GM21576 (cell line): ENCODE measurements at regions not wholly inside any gene's neighbourhood (a gene's known extent, or its start where the extent isn't known, plus 50 kb on each side); places are given as distances from the start of the nearest gene placed in this dataset.
"Not testable (repeated sequence)": the region's sequence is repeated elsewhere in the genome, so short reads cannot be mapped to it uniquely, and the experiment has no call there.

Source experiments
- ATAC-seq: cut with Tn5 transposase; IDR thresholded peaks from one replicate; pipeline ENCODE4 v1.9.1; 2021; ENCODE audit warnings: mild to moderate bottlenecking, moderate library complexity; ENCODE audit not compliant: unreplicated experiment

DNA sequence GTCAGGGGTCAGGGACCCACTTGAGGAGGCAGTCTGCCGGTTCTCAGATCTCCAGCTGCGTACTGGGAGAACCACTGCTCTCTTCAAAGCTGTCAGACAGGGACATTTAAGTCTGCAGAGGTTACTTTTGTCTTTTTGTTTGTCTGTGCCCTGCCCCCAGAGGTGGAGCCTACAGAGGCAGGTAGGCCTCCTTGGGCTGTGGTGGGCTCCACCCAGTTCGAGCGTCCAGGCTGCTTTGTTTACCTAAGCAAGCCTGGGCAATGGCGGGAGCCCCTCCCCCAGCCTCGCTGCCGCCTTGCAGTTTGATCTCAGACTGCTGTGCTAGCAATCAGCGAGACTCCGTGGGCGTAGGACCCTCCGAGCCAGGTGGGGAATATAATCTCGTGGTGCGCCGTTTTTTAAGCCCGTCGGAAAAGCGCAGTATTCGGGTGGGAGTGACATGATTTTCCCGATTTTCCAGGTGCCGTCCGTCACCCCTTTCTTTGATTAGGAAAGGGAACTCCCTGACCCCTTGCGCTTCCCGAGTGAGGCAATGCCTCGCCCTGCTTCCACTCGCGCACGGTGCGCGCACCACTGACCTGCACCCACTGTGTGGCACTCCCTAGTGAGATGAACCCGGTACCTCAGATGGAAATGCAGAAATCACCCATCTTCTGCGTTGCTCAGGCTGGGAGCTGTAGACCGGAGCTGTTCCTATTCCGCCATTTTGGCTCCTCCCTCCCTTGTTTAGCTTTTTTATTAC lies 268.6 kb upstream of the SATB1 start:
- ATAC-seq, result not testable (repeated sequence)

DNA sequence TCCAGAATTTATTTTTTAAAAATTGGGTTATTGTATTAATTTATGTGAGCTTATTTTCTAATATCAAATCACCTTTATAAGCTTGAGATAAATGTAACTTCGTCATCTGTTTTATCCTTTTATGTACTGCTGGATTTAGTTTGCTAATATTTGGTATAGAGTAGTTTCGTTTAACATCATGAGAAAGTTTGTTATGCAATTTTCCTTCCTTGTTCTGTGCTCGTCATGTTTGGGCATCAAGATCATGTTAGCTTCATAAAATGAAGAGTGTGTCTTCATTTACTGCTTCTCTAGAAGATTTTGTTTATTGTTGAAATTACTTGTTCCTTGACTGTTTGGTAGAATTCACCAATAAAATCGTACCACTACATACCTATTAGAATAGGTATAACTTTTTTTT lies 262.1 kb upstream of the SATB1 start:
- ATAC-seq, result no peak

GRCh38 chr3:18683900-18684299 lies 258.8 kb upstream of the SATB1 start:
- no peak for ATAC-seq

DNA sequence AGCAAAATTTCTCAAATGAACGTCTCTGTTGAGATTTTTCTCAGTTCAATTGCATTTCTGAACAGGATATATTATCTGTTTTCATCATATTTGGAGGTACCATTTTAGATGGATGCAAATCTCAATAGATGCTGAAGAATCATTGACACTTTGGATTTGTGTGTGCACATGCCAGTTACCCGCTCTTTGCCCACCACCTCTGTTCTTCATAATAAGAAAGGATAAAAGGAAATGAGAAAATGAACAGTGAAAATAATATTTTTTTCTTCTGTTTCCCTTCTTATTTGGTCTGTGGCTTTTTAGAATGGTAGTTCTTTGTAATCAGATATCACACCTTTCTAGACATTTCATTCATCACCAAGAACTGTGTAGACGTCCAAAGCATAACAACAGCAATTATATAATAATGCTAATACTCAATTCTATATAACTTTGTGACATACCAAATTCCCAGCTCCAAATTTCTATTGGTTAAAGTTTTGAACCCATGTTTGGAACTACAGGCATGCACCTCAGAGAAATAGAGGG lies 256.7 kb upstream of the SATB1 start:
- ATAC-seq, result no peak

DNA sequence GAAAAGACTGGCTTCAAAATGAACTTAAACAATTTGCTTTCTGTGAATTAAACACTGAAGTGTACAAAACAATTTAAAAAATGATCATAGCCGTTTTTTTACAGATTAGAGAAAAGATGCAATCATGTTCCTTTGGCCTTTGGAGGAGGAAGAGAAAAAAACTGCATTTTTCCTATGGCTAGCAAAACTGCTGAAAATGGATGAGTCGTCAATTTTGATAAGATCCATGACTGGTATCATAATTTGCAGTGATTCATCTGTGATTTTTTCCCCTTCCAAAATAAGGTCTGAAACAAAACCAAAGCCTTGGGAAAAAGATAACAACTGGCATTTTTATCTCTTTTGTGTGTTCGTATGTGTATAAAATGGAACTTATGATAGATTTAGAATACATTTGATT lies 255.6 kb upstream of the SATB1 start:
- ATAC-seq, result no peak

DNA sequence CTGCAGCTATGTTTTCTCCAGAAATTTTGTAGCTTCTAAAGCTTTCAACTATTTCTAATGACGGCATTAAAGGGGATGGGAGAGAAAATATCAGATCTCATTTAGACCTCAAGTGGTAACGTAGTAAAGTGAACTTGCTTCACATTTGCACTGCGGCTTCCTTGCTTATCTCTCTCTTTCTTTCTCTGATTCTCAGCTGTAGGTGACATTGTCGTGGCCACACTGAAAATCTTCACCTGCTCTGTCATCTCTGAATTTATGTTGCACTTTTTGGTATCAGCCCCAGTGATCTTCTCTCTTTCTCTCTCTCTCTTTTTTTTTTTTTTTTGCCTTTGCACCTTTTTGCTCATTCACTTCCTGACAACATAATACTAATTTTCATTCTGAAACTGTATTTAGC lies 254.1 kb upstream of the SATB1 start:
- ATAC-seq, result no peak

GRCh38 chr3:18675197-18675596 lies 250.1 kb upstream of the SATB1 start:
- ATAC-seq, result no peak

DNA sequence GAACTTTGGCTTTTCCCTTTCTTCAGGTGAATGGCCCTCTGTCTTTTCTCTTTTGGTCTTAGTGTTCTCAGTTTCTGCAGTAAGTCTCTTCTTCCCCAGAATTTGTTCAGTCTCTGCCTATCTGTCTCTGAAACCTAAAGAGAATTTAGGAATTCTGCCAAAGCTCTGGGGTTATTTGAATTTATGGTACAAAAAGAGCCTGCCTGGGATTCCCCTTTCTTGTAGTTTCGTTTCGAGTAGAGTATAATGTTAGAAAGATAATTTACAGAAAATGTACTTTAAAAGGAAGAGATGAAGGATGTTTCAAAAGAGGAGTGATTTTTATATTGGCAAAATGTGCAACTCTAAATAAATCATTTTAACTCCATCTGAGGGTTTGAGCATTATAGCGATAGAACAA lies 247.4 kb upstream of the SATB1 start:
- ATAC-seq, result no peak

DNA sequence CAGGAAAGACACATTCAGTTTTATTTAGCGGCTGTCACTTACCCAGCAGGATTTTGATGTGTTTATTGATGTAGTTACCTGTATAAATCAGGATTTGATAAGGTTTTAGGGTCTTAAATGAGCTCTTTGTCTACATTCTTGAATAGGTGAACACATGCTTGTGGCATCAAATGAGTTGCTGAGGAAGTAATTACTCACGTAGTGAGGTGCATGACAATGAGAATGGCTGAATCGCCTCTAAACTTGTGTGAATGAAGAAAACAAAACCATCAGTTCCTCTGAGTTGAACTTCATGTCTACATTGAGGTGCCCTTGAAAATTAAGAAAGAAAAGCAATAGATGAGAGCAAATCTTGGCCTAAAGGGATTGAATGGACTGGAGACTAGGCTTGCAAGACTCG lies 245.6 kb upstream of the SATB1 start:
- no peak for ATAC-seq

DNA sequence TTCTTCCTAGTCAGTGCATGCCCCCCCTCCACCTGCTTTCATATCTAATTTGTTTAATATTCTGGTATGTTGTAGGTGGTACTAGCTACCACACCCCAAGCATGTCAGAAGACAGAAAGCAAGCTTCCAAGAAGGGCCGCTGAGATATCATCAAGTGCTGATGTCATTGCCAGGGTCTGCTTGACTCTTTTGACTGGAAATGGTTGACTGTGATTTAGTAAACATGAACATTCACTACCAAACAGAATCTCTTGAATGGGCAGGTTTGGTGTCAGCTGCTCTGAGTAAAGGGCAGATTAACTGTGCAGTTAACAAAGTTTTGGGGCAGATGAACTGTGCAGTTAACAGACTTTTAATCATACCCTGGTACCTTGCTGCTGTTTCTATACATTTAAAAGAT lies 244.2 kb upstream of the SATB1 start:
- no peak for ATAC-seq

DNA sequence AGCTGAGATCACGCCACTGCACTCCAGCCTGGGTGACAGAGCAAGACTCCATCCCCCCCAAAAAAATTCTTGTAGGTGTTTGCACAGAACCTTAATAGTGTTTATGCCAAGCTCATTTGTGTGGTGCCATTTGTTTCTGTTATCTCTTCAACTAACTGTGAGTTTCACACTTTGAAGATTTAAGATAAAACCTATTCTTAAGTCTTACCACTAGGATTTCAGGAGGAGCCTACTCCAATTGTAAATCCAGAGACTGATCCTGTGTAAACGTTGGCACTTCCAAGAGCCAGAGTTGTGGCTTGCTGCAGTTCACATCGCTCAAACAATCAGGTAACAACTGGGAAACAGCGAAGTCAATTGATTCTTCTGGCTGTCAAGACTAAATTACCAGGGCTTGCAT lies 242.4 kb upstream of the SATB1 start:
- ATAC-seq, result no peak

DNA sequence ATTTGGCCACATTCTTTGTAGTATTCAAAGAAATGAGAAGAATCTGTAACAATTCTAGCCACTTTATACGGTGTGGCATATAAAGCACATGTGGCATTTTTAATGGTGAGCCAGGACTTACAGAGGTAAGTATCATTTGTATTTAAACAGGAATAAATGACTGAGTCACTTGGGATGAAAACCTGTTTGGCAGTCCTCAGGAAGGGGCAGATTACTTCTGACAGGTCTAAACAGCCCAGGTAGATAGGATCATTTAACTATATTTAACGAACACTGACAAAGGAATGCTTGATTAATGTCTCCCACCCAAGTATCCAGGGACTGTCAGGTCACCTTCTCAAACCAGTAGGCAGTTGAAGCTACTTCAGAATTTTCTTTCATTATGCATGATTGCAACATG lies 241.5 kb upstream of the SATB1 start:
- no peak for ATAC-seq

DNA sequence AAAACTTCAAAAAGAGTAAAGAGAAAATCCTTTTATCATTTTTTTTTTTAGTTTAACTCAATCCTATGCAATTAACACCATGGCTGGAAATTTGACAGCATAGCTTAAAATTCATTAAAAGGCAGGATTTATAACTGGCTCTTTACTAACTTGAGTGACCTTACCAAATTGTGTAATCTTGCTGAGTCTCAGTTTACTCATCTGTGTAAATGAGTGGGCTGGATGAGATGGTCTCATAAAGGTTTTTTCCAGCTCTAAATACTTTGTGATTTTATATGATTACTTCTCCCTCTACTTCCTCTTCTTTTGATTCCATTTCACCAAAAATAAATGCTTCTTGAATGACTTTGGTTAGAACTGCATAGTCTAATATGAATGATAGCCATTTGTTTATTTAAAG lies 234.9 kb upstream of the SATB1 start:
- ATAC-seq, result no peak

DNA sequence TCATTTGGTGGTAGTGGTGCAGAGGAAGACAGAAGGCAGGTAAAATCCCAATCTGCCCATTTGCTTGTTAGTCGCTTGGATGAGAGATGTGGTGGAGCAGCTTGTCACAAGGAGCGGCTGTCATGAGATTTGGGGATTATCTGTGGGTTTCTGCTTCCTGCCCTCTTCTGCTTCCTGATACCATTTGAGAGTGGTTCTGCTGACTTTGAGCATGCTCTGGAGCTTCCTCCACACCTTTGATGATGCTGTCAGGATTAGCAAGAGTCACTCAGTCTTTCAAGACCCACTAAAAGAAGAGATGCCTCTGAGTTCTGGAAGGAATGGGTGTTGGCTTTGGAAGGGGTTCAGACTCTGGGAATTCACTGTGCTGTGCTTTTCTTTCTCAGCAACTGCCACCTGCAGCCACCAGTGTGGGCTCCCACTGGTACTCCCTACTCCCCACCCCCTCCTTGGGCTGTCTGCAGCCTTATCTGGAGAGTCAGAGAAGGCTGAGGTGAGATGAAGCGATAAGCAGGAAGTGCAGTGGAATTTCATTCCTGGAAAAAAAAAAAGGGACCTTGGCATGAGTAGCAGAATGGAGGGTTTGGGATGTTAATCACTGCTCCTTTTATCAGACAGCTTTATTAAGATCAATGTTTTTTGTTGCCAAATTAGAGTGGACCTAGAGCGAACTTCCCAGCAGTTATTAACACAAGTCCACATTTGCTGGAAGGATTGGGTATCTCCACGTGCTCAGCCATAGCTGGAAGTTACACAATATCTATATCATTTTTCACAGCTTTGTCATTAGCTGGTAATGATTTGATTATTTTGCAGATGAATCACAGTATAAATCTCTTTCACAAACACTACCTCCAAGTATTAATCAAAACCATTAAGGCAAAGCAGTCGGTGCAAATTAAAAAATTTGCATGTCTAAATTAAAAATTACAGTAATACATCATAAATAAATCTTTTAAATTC lies 233.0 kb upstream of the SATB1 start:
- no peak for ATAC-seq

DNA sequence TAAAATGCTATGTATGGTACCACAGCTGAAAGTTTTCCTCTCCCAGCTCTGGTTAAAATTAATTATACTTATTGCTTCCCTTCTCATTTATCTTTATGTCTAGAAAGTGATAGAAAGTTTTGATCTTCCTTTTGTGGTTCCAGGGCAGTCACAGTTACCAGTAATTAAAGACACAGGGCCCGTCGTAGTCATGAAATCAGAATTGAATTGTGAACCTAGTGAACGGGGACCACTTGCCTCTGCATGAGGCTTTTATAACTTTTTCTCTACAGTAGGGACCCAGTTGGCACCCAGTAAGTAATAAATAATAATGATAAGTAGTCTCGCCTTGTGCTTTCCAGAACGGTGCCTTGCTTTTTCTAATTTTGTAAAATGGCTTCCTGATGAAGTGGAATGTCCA lies 231.7 kb upstream of the SATB1 start:
- ATAC-seq, result no peak

DNA sequence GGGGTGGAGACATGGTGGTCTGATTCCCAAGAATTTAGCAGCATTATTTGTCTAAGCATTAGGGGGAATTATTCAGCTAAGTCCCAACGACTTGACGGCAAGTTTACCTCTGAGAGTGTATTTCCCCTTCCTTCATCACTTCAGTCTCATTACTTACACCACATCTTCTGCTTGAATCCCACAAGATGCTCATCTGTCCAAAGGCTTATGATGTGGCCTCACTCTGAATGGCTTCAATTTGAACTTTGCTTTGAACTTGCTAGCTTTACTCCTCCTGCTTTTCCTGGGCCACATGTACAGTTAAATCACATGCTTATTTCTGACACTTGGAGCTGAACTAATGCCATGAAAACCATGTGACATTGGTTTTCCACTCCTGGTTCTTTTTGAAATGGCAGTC lies 231.3 kb upstream of the SATB1 start:
- no peak for ATAC-seq

GRCh38 chr3:18655827-18656226 lies 230.7 kb upstream of the SATB1 start:
- no peak for ATAC-seq

GRCh38 chr3:18652781-18653180 lies 227.6 kb upstream of the SATB1 start:
- no peak for ATAC-seq

GRCh38 chr3:18650731-18651130 lies 225.6 kb upstream of the SATB1 start:
- no peak for ATAC-seq

DNA sequence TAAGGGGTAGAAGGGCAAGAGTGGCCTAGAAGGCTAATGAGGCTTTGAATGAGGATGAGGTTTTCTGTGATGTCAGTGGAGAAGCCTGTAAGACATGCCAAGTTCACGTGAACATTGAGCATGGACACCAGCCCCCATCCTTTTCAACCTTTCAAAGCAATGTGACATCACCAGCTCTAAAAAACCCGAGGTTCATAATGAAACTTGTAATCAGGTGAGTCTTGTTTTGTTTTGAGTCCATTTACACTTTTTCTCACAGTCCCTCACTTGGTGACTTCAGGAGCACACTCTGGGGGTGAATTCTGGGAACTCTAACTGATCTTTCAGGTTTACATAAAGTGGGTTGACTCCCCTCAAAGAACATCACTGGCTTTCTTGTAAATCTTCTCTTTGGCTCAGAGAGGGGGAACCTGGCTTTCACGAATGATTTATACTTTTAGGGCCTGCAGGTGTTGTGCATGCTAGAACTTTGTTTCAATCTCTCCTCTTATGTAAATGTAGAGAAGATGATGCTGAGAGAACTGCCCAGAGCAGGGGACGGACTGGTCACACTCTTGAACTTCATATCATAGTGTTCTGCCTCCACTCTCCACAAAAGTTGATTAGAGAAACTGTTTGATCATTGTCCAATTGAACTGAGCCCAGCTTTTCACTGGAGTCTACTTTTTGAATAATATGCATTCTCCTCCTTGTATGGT lies 224.7 kb upstream of the SATB1 start:
- ATAC-seq, result peak; percentile 82

DNA sequence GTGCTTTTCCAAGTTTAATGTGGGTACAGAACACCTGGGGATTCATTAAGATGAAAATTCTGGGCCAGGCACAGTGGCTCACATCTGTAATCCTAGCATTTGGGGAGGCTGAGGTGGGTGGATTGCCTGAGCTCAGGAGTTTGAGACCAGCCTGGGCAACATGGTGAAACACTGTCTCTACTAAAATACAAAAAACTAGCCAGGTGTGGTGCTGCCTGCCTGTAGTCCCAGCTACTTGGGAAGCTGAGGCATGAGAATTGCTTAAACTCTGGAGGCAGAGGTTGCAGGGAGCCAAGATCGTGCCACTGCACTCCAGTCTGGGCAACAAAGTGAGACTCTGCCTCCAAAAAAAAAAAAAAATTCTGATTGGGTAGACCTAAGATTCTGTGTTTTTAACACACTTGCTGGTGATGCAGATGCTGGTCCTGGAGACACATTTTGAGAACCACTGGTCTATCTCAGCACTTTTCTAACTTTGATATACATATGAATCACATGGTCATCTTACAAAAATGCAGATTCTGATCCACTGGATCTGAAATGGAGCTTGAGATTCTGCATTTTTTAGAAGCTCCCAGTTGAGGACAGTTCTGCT lies 223.8 kb upstream of the SATB1 start:
- no peak for ATAC-seq
